ENCODE measurements at regions not wholly inside any gene's neighbourhood (a gene's known extent, or its start where the extent isn't known, plus 50 kb on each side); places are given as distances from the start of the nearest gene placed in this dataset.
"Not testable (repeated sequence)": the region's sequence is repeated elsewhere in the genome, so short reads cannot be mapped to it uniquely, and the experiment has no call there.

- ATAC-seq (no peak), DNase-seq (ENCODE audit: missing footprints) (no peak)
- intact Hi-C loops (cut with DNase I): no loop called here
Measured at GRCh38 chr13:63842102-63842501, 2426.5 kb upstream of the PCDH20 start.

- ATAC-seq (no peak), DNase-seq (ENCODE audit: missing footprints) (peak; percentile 45)
- intact Hi-C loops (cut with DNase I): no loop called here
Measured at GRCh38 chr13:63840551-63841421, 2425.1 kb upstream of the PCDH20 start.

DNA sequence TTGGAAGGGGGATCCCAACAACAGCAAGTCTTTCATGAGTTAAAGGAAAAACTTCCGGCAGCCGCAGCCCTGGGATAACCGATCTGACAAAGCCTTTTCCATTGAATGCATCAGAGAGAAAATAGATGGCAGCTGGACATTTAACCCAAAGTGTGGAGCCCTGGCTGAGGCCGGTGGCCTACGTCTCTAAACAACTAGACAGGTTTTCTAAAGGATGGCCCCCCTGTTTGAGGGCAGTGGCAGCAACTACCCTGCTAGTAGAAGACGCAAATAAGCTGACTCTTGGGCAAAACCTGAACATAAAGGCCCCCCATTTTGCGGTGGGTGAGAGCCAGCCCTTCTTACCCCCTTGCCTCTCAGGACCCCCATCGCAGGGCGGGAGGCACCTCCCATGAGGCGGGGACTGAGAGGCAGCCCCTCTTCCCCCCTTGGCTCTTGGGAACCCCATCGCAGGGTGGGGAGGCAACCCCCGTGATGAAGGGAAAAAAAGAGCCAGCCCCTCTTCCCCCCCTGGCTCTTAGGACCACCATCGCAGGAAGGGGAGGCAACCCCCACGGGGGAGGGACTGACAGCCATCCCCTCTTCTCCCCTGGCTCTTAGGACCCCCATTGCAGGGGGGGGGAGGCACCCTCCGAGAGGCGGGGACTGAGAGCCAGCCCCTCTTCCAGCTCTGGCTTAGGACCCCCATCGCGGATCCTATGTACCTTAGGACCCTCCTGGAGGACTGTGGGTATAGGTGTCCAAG, 2422.9 kb upstream of the PCDH20 start:
- DNase-seq (ENCODE audit: missing footprints): no peak
- ATAC-seq: no peak
- intact Hi-C loops (cut with DNase I): no loop called here

DNA sequence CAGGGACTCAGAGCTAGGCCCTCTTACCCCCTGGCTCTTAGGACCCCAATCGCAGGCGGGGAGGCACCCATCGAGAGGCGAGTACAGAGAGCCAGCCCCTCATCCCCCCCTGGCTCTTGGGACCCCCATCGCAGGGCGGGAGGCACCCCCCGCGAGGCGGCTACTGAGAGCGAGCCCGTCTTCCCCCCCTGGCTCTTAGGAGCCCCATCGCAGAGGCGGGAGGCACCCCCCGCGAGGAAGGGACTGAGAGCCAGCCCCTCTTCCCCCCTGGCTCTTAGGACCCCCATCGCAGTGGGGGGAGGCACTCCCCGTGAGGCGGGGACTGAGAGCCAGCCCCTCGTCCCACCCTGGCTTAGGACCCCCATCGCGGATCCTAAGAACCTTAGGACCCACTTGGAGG, 2422.1 kb upstream of the PCDH20 start:
- intact Hi-C loops (cut with DNase I); DNase-seq (ENCODE audit: missing footprints); ATAC-seq: not testable (repeated sequence)

DNA sequence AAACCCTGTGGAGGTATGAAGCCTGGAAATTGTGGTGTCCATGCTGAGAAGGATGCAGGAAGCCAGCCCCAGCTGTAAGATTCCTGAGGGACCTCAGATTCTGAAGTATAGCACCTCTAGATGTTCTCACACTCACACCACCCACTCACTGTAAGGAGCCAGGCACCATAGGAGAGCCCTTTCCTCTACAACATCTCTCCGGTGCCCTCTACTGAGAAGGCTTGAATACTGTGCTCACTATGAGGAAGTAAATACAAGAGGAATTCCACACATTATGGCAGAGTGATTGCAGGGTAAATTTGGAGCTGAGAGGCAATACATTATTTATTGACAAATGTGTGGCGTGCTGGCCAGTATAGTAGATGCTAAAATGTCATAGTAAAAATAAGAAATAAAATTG, 2414.0 kb upstream of the PCDH20 start:
- DNase-seq (ENCODE audit: missing footprints); ATAC-seq; intact Hi-C loops (cut with DNase I): not testable (repeated sequence)

GRCh38 chr13:63821785-63822184, 2406.1 kb upstream of the PCDH20 start:
- ATAC-seq; DNase-seq (ENCODE audit: missing footprints); intact Hi-C loops (cut with DNase I): not testable (repeated sequence)

GRCh38 chr13:63811428-63812004, 2395.9 kb upstream of the PCDH20 start:
- intact Hi-C loops (cut with DNase I); ATAC-seq; DNase-seq (ENCODE audit: missing footprints): not testable (repeated sequence)

DNA sequence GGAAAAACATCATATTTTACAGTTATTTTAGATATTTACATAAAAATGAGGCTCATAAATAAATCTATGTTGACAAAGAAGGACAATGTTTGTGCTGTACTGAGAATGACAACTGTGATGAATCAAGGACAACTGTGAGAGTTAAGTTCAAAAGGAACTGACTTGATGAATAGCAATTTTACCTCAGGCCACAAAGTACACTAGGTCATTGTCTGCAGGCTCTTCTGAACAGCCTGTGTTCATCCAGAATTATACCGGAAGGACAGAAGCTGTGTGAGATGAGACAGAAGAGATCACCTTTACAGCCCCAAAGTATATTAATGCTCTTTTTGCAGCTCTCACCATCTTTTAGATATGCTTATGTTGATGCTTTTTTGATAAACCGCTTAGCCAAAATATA, 2375.5 kb upstream of the PCDH20 start:
- intact Hi-C loops (cut with DNase I); DNase-seq (ENCODE audit: missing footprints); ATAC-seq: not testable (repeated sequence)

DNA sequence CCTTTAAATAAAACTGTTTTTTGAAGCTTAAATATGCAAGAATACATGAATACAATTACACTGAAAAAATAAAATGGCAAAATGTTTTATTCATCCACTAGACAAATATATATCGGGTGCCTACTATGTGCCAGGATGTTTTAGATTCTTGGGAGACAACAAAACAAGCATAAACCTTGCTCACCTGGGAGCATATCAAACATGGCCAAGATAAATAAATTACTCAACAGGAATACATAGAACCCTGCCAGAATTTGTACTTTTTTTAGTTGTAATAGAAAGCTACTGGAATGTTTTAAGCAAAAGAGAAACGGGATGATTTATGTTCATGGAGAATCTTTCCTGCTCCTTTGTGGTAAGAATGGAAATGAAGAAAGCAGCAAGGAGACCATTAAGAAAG, 2358.5 kb upstream of the PCDH20 start:
- ATAC-seq: no peak
- DNase-seq (ENCODE audit: missing footprints): no peak
- intact Hi-C loops (cut with DNase I): no loop called here

GRCh38 chr13:63773476-63773875, 2357.8 kb upstream of the PCDH20 start:
- intact Hi-C loops (cut with DNase I): no loop called here
- ATAC-seq (no peak), DNase-seq (ENCODE audit: missing footprints) (no peak)

- DNase-seq (ENCODE audit: missing footprints); ATAC-seq; intact Hi-C loops (cut with DNase I): not testable (repeated sequence)
Measured at GRCh38 chr13:63757683-63758082, 2342.0 kb upstream of the PCDH20 start.

- DNase-seq (ENCODE audit: missing footprints); intact Hi-C loops (cut with DNase I); ATAC-seq: not testable (repeated sequence)
Measured at GRCh38 chr13:63749857-63750256, 2334.2 kb upstream of the PCDH20 start.

DNA sequence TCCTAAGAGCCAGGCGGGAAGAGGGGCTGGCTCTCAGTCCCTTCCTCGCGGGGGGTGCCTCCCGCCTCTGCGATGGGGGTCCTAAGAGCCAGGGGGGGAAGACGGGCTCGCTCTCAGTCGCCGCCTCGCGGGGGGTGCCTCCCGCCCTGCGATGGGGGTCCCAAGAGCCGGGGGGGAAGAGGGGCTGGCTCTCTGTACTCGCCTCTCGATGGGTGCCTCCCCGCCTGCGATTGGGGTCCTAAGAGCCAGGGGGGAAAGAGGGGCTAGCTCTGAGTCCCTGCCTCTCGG, 2326.1 kb upstream of the PCDH20 start:
- DNase-seq (ENCODE audit: missing footprints); intact Hi-C loops (cut with DNase I); ATAC-seq: not testable (repeated sequence)

- intact Hi-C loops (cut with DNase I): no loop called here
- ATAC-seq (no peak), DNase-seq (ENCODE audit: missing footprints) (no peak)
Measured at GRCh38 chr13:63741029-63741813, 2325.6 kb upstream of the PCDH20 start.

GRCh38 chr13:63739112-63739735, 2323.6 kb upstream of the PCDH20 start:
- ATAC-seq; intact Hi-C loops (cut with DNase I); DNase-seq (ENCODE audit: missing footprints): not testable (repeated sequence)

- DNase-seq (ENCODE audit: missing footprints) (no peak), ATAC-seq (no peak)
- intact Hi-C loops (cut with DNase I): no loop called here
Measured at GRCh38 chr13:63737418-63737817, 2321.8 kb upstream of the PCDH20 start.

- no peak for DNase-seq (ENCODE audit: missing footprints)
- intact Hi-C loops (cut with DNase I): no loop called here
- no peak for ATAC-seq
Measured at GRCh38 chr13:63731896-63732295, 2316.2 kb upstream of the PCDH20 start.

DNA sequence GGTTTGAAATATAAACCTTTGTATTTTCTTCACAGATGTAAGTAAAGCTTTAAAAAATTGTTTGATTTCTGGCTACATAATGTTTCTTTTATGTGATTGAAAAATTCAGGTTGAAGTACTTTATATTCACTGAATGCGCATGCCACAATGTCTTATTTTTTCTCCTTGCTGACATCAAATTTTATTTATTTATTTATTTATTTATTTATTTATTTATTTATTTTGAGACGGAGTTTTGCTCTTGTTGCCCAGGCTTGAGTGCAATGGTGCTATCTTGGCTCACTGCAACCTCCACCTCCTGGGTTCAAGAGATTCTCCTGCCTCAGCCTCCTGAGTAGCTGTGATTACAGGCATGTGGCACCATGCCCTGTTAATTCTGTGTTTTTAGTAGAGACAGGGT, 2296.5 kb upstream of the PCDH20 start:
- DNase-seq (ENCODE audit: missing footprints); ATAC-seq; intact Hi-C loops (cut with DNase I): not testable (repeated sequence)

Data from Right ventricle myocardium inferior (tissue), 1 donor.